Effector CD4-positive, alpha-beta T cell (primary cell): ENCODE measurements at regions not wholly inside any gene's neighbourhood (a gene's known extent, or its start where the extent isn't known, plus 50 kb on each side); places are given as distances from the start of the nearest gene placed in this dataset.
"Not testable (repeated sequence)": the region's sequence is repeated elsewhere in the genome, so short reads cannot be mapped to it uniquely, and the experiment has no call there.

ENCODE experiments used
- DNase-seq: peaks from one replicate; pipeline ENCODE4 v3.0.0-alpha.2; 2020

GRCh38 chr21:28396421-28396820 is 596.3 kb downstream of the LTN1 start:
- DNase-seq = no peak

- DNase-seq = no peak
Observed at GRCh38 chr21:28393279-28393678, 599.4 kb downstream of the LTN1 start.

GRCh38 chr21:28391938-28392849 is 600.5 kb downstream of the LTN1 start:
- no peak for DNase-seq

DNA sequence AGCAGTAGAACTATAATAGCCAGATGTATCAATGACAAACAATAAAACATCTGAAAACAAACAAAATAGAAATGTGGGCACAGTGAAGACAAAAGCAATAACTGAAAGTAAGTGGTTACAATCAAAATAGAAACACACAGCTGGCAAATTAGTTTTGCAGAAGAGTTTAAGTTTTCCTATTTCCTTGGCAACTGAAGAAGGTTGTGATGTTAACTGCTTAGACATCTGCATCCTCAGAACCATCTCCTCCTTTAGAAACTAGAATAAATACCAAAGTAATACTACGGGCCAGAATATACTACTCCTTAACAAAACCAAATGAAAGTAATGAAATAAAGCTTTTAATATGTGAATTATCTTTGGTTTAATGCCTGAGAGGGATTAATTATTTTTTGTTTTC is 605.5 kb downstream of the LTN1 start:
- DNase-seq = no peak

GRCh38 chr21:28385845-28386244 is 606.8 kb downstream of the LTN1 start:
- DNase-seq = no peak

- not testable (repeated sequence) for DNase-seq
Observed at GRCh38 chr21:28381000-28381745, 611.5 kb downstream of the LTN1 start.

GRCh38 chr21:28380241-28380640 is 612.4 kb downstream of the LTN1 start:
- no peak for DNase-seq

DNA sequence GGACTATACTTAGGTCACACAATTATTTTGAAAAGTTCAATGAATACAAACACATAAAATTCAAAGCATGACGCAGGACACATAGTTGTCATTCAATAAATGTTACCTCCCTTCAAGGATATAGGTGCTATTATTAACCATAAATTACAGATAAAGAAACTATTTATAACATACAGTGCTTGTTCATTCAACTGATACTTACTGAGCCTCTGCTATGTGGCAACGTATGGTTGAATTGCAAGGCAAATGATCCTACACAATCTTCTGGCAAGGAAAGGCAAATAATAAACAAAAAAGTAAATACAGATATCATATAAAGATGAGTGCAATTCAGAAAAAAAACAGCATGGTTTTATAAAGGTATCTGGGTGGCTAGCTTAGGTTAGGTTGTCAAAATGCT is 614.7 kb downstream of the LTN1 start:
- no peak for DNase-seq

DNA sequence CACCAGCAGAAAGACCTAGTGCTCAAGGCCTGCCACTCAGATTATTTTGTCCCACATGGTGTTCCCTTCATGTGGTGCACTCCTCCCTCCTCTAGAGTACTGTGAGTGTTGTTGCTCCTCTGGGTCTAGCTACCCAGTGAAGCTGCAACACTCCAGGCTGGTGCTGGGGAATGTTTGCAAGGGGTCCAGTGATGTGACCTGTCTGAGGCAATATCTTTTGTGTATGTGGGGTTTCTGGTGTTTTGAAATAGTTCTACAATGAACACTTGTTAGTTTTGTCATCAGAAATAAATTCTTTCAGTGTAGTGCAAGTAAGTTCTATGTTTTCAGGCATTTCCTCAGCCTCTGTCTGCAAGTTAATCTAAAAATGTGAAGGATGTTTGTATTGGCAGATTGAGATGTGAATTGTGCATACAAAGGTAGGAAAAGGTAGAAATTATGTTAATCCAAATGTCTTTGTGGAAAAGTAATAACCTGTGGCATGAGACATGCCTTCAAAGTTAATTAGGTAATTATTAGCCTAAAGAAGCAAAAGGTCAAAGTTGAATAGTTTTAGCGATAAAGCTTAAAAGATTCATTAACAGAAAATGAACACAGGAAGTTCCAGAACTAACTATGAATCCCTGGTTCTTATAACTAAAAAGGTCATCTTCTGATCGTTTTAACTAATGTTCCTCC is 616.8 kb downstream of the LTN1 start:
- DNase-seq = no peak

GRCh38 chr21:28374881-28375280 is 617.8 kb downstream of the LTN1 start:
- no peak for DNase-seq

DNA sequence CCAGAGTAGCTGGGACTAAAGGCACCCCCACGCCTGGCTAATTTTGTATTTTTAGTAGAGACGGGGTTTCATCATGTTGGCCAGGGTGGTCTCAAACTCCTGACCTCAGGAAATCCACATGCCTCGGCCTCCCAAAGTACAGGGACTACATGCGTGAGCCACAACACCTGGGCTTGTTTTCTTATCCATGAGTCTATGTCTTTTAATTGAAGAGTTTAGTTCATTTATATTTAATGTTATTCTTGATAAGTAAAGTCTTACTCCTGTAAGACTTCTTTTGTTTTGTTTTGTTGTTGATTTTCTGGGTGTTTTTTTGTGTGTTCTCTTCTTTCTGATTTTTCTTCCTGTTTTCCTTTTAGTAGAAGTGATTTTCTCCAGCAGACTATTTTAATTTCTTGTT is 621.0 kb downstream of the LTN1 start:
- no peak for DNase-seq

GRCh38 chr21:28359300-28359699 is 633.4 kb downstream of the LTN1 start:
- DNase-seq = no peak

GRCh38 chr21:28358702-28359101 is 634.0 kb downstream of the LTN1 start:
- no peak for DNase-seq

DNA sequence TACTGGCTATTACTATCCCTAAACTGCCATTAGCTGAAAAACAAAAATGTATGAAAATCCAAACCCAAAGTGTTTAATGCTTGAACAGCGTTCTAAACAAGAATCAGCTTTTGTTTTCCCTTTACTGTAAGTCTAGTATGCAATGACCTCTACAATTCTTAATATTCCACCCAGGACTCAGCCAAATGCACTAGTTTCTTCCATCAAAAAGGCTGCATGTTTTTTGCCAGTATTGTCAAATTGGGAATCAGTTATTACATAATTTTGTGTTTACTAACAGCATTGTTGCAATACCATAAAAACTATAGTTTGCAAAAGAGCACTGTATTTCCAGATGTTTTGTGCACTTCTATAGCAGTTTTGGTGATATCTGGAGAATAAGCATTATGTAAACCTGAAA is 634.5 kb downstream of the LTN1 start:
- no peak for DNase-seq

GRCh38 chr21:28357743-28358142 is 634.9 kb downstream of the LTN1 start:
- DNase-seq = no peak

GRCh38 chr21:28356422-28356821 is 636.3 kb downstream of the LTN1 start:
- DNase-seq = no peak

DNA sequence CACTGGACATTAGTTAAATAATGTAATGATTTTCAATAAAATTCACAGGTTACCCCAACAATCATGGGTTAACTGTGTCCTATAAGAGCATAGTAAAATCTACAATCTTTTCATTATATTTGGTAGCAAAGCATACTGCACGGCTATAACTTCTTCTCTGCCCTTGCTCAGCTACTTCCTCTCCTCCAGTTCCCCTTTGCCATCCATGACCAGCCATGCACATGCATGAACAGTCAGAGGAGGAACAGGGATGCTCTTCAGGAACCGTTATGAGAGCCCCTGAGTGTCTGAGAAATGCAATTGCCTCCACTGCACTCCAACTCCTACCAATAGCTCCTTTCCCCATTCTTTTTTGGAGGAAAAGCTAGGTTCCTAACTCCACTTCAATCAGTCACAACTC is 646.7 kb downstream of the LTN1 start:
- DNase-seq = no peak

- DNase-seq = no peak
Observed at GRCh38 chr21:28344985-28345384, 647.7 kb downstream of the LTN1 start.

DNA sequence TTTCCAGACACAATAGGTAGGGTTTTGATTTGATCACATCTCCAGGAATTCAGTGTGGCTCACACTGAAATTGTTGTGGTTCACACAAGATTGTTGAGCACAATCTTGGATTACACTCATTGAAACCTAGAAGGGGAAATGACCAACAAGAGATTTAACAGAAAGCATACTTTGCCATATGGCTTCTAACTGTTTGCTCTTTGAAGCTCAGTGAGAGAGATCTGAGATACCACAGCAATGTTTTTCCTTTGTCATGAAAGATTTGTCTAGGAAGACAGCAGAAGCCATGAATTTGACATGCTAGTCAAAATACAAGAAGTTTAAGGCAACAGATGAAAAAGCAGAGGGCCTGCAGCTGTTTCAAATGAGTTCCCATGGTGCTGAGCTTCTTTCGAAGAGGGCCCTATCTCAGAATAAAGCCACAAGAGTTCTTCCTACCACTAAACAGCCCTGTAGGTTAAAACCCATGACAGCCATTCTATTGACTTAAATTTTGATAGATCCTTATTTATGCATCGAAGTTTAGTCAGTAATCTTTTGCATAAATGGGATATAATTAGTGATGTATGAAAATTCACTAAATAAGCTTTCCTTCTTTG is 650.4 kb downstream of the LTN1 start:
- no peak for DNase-seq

DNA sequence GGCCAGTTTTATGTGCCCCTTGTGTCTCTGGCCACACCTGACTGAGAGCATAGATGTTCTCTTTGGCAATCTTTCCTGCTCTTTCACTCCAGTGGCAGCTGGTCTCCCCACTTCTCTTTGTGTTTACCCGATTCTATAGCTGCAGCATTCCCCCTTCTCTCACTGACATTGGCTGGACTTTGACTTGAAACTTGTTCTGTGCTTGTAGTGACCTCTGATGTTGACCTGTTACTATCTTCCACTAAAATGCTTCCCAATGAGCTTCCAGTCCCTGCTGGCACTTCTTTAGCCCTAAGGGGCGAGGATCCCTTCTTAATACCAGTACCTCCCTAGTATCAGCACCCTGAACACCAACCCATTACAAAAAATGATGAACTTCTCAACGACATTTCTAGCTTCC is 653.3 kb downstream of the LTN1 start:
- DNase-seq = no peak

DNA sequence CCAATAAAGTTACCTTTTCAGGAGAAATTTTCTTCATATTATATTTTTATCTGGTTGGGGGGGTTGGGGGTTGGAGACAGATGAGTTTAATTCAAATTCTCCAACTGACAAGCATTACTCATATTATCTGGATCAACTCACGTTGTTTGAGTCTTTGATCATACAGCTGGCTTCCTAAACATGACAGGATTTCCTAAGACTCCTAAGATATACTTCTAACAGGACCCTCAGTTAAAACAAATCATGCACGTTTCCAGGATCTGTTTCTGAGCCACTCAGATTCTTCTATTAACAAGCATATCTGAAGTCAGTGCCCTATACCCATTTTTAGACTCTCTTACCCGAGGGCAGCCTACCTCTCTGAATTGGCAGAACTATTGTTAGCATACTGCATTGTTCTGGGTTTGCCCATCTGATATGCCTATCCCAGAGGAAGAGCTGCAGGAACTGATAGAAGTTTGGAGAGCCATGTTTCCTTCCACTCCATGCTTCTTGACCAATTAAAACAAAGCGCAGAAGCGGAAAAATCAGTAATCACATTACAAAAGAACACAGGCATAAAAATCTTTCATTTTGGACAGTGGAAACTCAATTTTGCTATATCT is 653.9 kb downstream of the LTN1 start:
- DNase-seq = no peak

- no peak for DNase-seq
Observed at GRCh38 chr21:28337315-28337714, 655.4 kb downstream of the LTN1 start.

DNA sequence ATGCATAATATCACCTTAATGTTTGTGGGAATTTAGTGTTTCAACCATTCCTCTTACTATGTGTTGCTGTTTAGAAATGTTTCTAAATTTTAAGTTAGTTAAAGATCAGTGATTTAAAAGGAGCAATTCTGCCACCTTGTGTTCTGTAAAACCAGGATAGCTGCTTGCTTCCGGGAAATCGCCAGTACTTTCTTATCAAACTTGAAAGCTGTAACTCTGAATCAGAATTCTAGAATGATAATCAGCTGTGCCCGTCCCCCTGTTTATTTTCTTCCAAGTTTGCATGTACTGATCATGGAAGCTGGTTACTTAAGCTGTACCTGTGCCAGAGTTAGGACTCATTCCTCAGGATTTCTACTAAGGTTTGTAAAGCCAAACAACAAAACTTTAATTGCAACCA is 656.4 kb downstream of the LTN1 start:
- no peak for DNase-seq
